HCT116 (cell line): ENCODE measurements at regions not wholly inside any gene's neighbourhood (a gene's known extent, or its start where the extent isn't known, plus 50 kb on each side); places are given as distances from the start of the nearest gene placed in this dataset.

Experiments used
- CEBPB ChIP-seq: IDR thresholded peaks from 2 replicates; pipeline ENCODE4 v1.6.1; 2012; ENCODE audit warnings: low read depth
- CTCF ChIP-seq, 3 experiments: fragments of 200-600 bp in 1 of 3; sonication (generic) in 1 of 3; IDR thresholded peaks in 2 of 3; conservative IDR thresholded peaks in 1 of 3; 2 replicates each; pipeline ENCODE4 v1.5.1; 2012 to 2017; ENCODE audit warnings: low read depth in 2 of 3, low read length in 2 of 3, antibody characterized with exemption in 1 of 3, borderline replicate concordance in 1 of 3, control low read depth in 1 of 3, mild to moderate bottlenecking in 1 of 3, mixed read lengths in 1 of 3, mixed run types in 1 of 3, moderate library complexity in 1 of 3; ENCODE audit not compliant: insufficient read depth in 1 of 3
- EZH2 ChIP-seq: fragments of 200-600 bp; sonication (generic); IDR thresholded peaks from 2 replicates; pipeline ENCODE4 v1.6.1; 2017; ENCODE audit warnings: antibody characterized with exemption, mixed run types
- EZH2phosphoT487 ChIP-seq: fragments of 200-600 bp; IDR thresholded peaks from 2 replicates; pipeline ENCODE4 v1.6.1; 2018; ENCODE audit warnings: antibody characterized with exemption, borderline replicate concordance
- JUND ChIP-seq: IDR thresholded peaks from 2 replicates; pipeline ENCODE4 v1.6.1; 2012
- MAX ChIP-seq: IDR thresholded peaks from 2 replicates; pipeline ENCODE4 v1.6.1; 2012
- POLR2A ChIP-seq: IDR thresholded peaks from 2 replicates; pipeline ENCODE4 v1.7.0; 2011; ENCODE audit warnings: borderline replicate concordance; ENCODE audit not compliant: insufficient read depth, insufficient read length; ENCODE audit errors: extremely low read depth
- POLR2AphosphoS5 ChIP-seq: IDR thresholded peaks from 2 replicates; pipeline ENCODE4 v1.6.1; 2011; ENCODE audit warnings: mild to moderate bottlenecking, low read depth, low read length, moderate library complexity
- REST ChIP-seq: IDR thresholded peaks from 2 replicates; pipeline ENCODE4 v1.6.1; 2012; ENCODE audit warnings: low read depth
- SIN3A ChIP-seq: IDR thresholded peaks from 2 replicates; pipeline ENCODE4 v1.6.1; 2012; ENCODE audit warnings: low read depth
- SRF ChIP-seq: IDR thresholded peaks from 2 replicates; pipeline ENCODE4 v1.6.1; 2012; ENCODE audit warnings: low read depth
- TCF7L2 ChIP-seq: IDR thresholded peaks from 2 replicates; pipeline ENCODE4 v1.7.0; 2011; ENCODE audit warnings: borderline replicate concordance, inconsistent platforms; ENCODE audit not compliant: insufficient read depth, insufficient read length; ENCODE audit errors: extremely low read depth
- ZBTB33 ChIP-seq: IDR thresholded peaks from 2 replicates; pipeline ENCODE4 v1.6.1; 2011; ENCODE audit warnings: mild to moderate bottlenecking, low read length, moderate library complexity; ENCODE audit not compliant: insufficient replicate concordance; ENCODE audit errors: extremely low read depth

- TF ChIP-seq CTCF (IDR thresholded peaks at IDR 0.05 in 2 of 3, conservative IDR thresholded peaks at IDR 0.05 in 1 of 3; ENCODE audit: borderline replicate concordance in 1 of 3, insufficient read depth in 1 of 3, low read depth in 2 of 3, low read length in 2 of 3) (no peak), JUND (no peak), CEBPB (no peak), EZH2 (no peak), EZH2phosphoT487 (no peak), ZBTB33 (no peak), POLR2A (no peak), SIN3A (no peak), SRF (no peak), TCF7L2 (no peak), POLR2AphosphoS5 (no peak), REST (no peak), MAX (no peak)
These were observed 321.3 kb upstream of the USP24 start for GRCh38 chr1:55536545-55536865.
